GM12878 (cell line): ENCODE measurements at regions not wholly inside any gene's neighbourhood (a gene's known extent, or its start where the extent isn't known, plus 50 kb on each side); places are given as distances from the start of the nearest gene placed in this dataset.

Source experiments
- ATAC-seq: fragments of 200-7000 bp; cut with Tn5 transposase; 3 replicates; pipeline ENCODE4 v1.9.1; 2020; ENCODE audit warnings: mild to moderate bottlenecking, moderate library complexity
- BruUV-seq: library from RNA; stranded (reverse); fragments of 400-500 nt; replicated peaks from 2 replicates; lab custom pipeline; 2021; lab: Mats Ljungman, UMichigan
- CTCF ChIA-PET: fragments of 300-600 bp; sonication (Branson Sonifier 250); formaldehyde crosslinking; extraction: SDS; loops from one replicate; lab custom pipeline; 2021; ENCODE audit warnings: inconsistent platforms; lab: Yijun Ruan, JAX
- POLR2A ChIA-PET: fragments of 350-600 bp; formaldehyde crosslinking; extraction: SDS; loops from one replicate; lab custom pipeline; 2021; ENCODE audit warnings: inconsistent platforms; lab: Charles Lee
- RAD21 ChIA-PET: fragments of 300-600 bp; sonication (Branson Sonifier 250); formaldehyde crosslinking; loops from one replicate; lab custom pipeline; 2023; ENCODE audit warnings: antibody characterized with exemption; ENCODE audit not compliant: unreplicated experiment; lab: Charles Lee
- SMC1A ChIA-PET: fragments of 300-600 bp; sonication (Branson Sonifier 250); formaldehyde crosslinking; loops from one replicate; lab custom pipeline; 2023; ENCODE audit not compliant: unreplicated experiment, uncharacterized antibody; lab: Charles Lee
- DNase-seq: peaks from one replicate; pipeline ENCODE4 v3.0.0-alpha.2; 2011; ENCODE audit warnings: low read depth, low spot score
- FAIRE-seq: peaks from 3 replicates; lab custom pipeline; 2011; peaks lifted over from hg19 to GRCh38; lab: Jason Lieb, UNC
- H2AFZ ChIP-seq: 2 replicates; pipeline ENCODE4 v1.6.0; 2011; ENCODE audit warnings: low read depth, low read length, control low read depth; ENCODE audit not compliant: control insufficient read depth
- H3K27ac ChIP-seq: 2 replicates; pipeline ENCODE4 v1.5.1; 2011; ENCODE audit warnings: control low read depth; ENCODE audit not compliant: control insufficient read depth, insufficient read depth
- H3K27me3 ChIP-seq, 2 experiments: replicated peaks in 1 of 2; 2 replicates each; pipeline versions ENCODE4 v1.6.0 to v1.6.1; 2011; ENCODE audit warnings: low read length in 1 of 2; ENCODE audit not compliant: control insufficient read depth in 2 of 2, insufficient read depth in 2 of 2
- H3K36me3 ChIP-seq, 2 experiments: 2 replicates each; pipeline ENCODE4 v1.5.1; 2011; ENCODE audit warnings: low read length in 1 of 2; ENCODE audit not compliant: control insufficient read depth in 2 of 2, insufficient read depth in 2 of 2
- H3K4me1 ChIP-seq: 2 replicates; pipeline ENCODE4 v1.6.1; 2011; ENCODE audit warnings: mild to moderate bottlenecking, low read length, moderate library complexity, mixed read lengths; ENCODE audit not compliant: control insufficient read depth, insufficient read depth
- H3K4me2 ChIP-seq: 2 replicates; pipeline ENCODE4 v1.6.0; 2011; ENCODE audit warnings: control low read depth; ENCODE audit not compliant: control insufficient read depth, insufficient read depth
- H3K4me3 ChIP-seq: fragments of 200-600 bp; sonication (generic); 2 replicates; pipeline ENCODE4 v1.5.1; 2016
- H3K79me2 ChIP-seq: 2 replicates; pipeline ENCODE4 v1.6.0; 2011; ENCODE audit warnings: low read length; ENCODE audit not compliant: control insufficient read depth, insufficient read depth
- H3K9ac ChIP-seq: 2 replicates; pipeline ENCODE4 v1.8.0; 2011; ENCODE audit warnings: low read length, control low read depth, mixed read lengths; ENCODE audit not compliant: control insufficient read depth, insufficient read depth
- H3K9me3 ChIP-seq: replicated peaks from 3 replicates; pipeline ENCODE4 v1.5.1; 2011; ENCODE audit warnings: mild to moderate bottlenecking, low read length; ENCODE audit not compliant: control insufficient read depth, insufficient read depth
- H4K20me1 ChIP-seq: 2 replicates; pipeline ENCODE4 v1.6.0; 2011; ENCODE audit not compliant: control insufficient read depth, insufficient read depth
- ATF2 ChIP-seq: IDR thresholded peaks from 2 replicates; pipeline ENCODE4 v1.6.1; 2012; ENCODE audit warnings: low read length, inconsistent platforms
- BCL11A ChIP-seq: IDR thresholded peaks from 2 replicates; pipeline ENCODE4 v1.6.1; 2011; ENCODE audit warnings: low read depth, low read length
- BMI1 ChIP-seq: fragments of 450-650 bp; IDR thresholded peaks from 2 replicates; pipeline ENCODE4 v1.6.1; 2016; ENCODE audit warnings: mild to moderate bottlenecking, moderate library complexity, borderline replicate concordance
- CEBPB ChIP-seq, 2 experiments: fragments of 150-350 bp in 1 of 2; IDR thresholded peaks; 2 replicates each; pipeline ENCODE4 v1.6.1; 2012 to 2014; ENCODE audit warnings: low read depth in 2 of 2, low read length in 2 of 2, borderline replicate concordance in 1 of 2, inconsistent platforms in 1 of 2
- E2F8 ChIP-seq: fragments of 450-650 bp; IDR thresholded peaks from 2 replicates; pipeline ENCODE4 v1.6.1; 2018; ENCODE audit warnings: mild to moderate bottlenecking, low read depth, moderate library complexity; ENCODE audit not compliant: partially characterized antibody
- FOXM1 ChIP-seq: IDR thresholded peaks from 2 replicates; pipeline ENCODE4 v1.6.1; 2012; ENCODE audit warnings: low read depth, mild to moderate bottlenecking, inconsistent platforms, low read length, moderate library complexity
- NFIC ChIP-seq: IDR thresholded peaks from 2 replicates; pipeline ENCODE4 v1.6.1; 2012; ENCODE audit warnings: low read depth, mild to moderate bottlenecking, inconsistent platforms, low read length, moderate library complexity
- NR2C1 ChIP-seq: fragments of 450-650 bp; IDR thresholded peaks from 2 replicates; pipeline ENCODE4 v1.6.1; 2017; ENCODE audit warnings: antibody characterized with exemption, mild to moderate bottlenecking, moderate library complexity
- NR2C2 ChIP-seq: IDR thresholded peaks from 2 replicates; pipeline ENCODE4 v1.6.1; 2011; ENCODE audit warnings: borderline replicate concordance, low read depth; ENCODE audit not compliant: control insufficient read depth, insufficient read length
- POLR2AphosphoS2 ChIP-seq: IDR thresholded peaks from 2 replicates; pipeline ENCODE4 v1.6.1; 2011; ENCODE audit warnings: low read depth, mild to moderate bottlenecking, low read length, improper control_type of control experiment, moderate library complexity
- POLR2AphosphoS5 ChIP-seq: IDR thresholded peaks from 2 replicates; pipeline ENCODE4 v1.6.1; 2011; ENCODE audit warnings: mild to moderate bottlenecking, low read length, inconsistent platforms
- RFX5 ChIP-seq: IDR thresholded peaks from 2 replicates; pipeline ENCODE4 v1.6.1; 2011; ENCODE audit warnings: low read depth, low read length, improper control_type of control experiment
- SUZ12 ChIP-seq: fragments of 200-600 bp; sonication (generic); IDR thresholded peaks from one replicate; pipeline ENCODE4 v1.6.1; 2018; ENCODE audit warnings: antibody characterized with exemption, mild to moderate bottlenecking; ENCODE audit not compliant: unreplicated experiment
- YY1 ChIP-seq: IDR thresholded peaks from 2 replicates; pipeline ENCODE4 v1.6.1; 2011; ENCODE audit warnings: low read depth, mild to moderate bottlenecking, low read length
- ZBTB4 ChIP-seq: fragments of 450-650 bp; formaldehyde crosslinking; IDR thresholded peaks from 2 replicates; pipeline ENCODE4 v1.4.0; 2022; ENCODE audit warnings: mild to moderate bottlenecking, moderate library complexity
- ZNF217 ChIP-seq: fragments of 450-650 bp; IDR thresholded peaks from 2 replicates; pipeline ENCODE4 v1.6.1; 2017; ENCODE audit warnings: antibody characterized with exemption, mild to moderate bottlenecking
- WGBS: methylation state at CpG from one replicate; pipeline ENCODE4 v1.1.6; 2016; ENCODE audit warnings: low lambda C conversion rate; ENCODE audit not compliant: insufficient replicate concordance, insufficient coverage; ENCODE audit errors: missing lambda C conversion rate; 5-methylcytosine and 5-hydroxymethylcytosine counted together
- in situ Hi-C: fragments of 300-500 bp; cut with MboI; formaldehyde crosslinking; loops from 9 replicates; pipeline ENCODE4 v1.14.3; 2018; ENCODE audit warnings: mixed read lengths
- intact Hi-C: fragments of 100-400 bp; cut with micrococcal nuclease; formaldehyde crosslinking; loops from one replicate; pipeline ENCODE4 v1.14.2; 2022; ENCODE audit not compliant: unreplicated experiment

GRCh38 chr10:78264361-78264760 is 230.7 kb downstream of the RPS24 start:
- no peak overlapping the region for H3K4me3 ChIP-seq
- WGBS: 49% methylated on average over 3 of the region's 3 CpGs
- ChIA-PET SMC1A (no interaction called here), CTCF (no interaction called here), RAD21 (no interaction called here), POLR2A (no interaction called here)
- no peaks in the 10 kb centered on the region for H3K4me1 ChIP-seq
- H3K4me2 ChIP-seq: no peak overlapping the region
- no peak for ATAC-seq
- in situ Hi-C loops (no loop called here), intact Hi-C loops (no loop called here)
- H3K27me3 ChIP-seq: no peaks in the 10 kb centered on the region; a peak in 1 of 4 replicates
- H3K27ac ChIP-seq: no peak overlapping the region
- H3K9ac ChIP-seq: no peak overlapping the region
- no peaks in the 10 kb centered on the region for H3K79me2 ChIP-seq
- BruUV-seq: no TSS peak
- no peaks in the 10 kb centered on the region for H3K36me3 ChIP-seq
- no peaks in the 10 kb centered on the region for H3K9me3 ChIP-seq
- no peak for DNase-seq
- no peak for TF ChIP-seq ATF2
- no peak for TF ChIP-seq POLR2AphosphoS2
- TF ChIP-seq NFIC: no peak
- no peak for TF ChIP-seq YY1
- no peak for TF ChIP-seq NR2C1
- no peak for TF ChIP-seq E2F8
- no peak for TF ChIP-seq CEBPB (IDR thresholded peaks at IDR 0.05; ENCODE audit: borderline replicate concordance in 1 of 2, low read depth in 2 of 2, low read length in 2 of 2)
- no peak for TF ChIP-seq FOXM1
- no peak for TF ChIP-seq BMI1
- TF ChIP-seq ZNF217: no peak
- no peak for TF ChIP-seq RFX5
- TF ChIP-seq NR2C2: no peak
- TF ChIP-seq SUZ12: no peak
- no peak for TF ChIP-seq BCL11A
- no peak for TF ChIP-seq ZBTB4
- TF ChIP-seq POLR2AphosphoS5: no peak
- no peaks in the 10 kb centered on the region for H4K20me1 ChIP-seq
- H2AFZ ChIP-seq: no peak overlapping the region
- no peak for FAIRE-seq
